ENCODE measurements at regions not wholly inside any gene's neighbourhood (a gene's known extent, or its start where the extent isn't known, plus 50 kb on each side); places are given as distances from the start of the nearest gene placed in this dataset.

DNA sequence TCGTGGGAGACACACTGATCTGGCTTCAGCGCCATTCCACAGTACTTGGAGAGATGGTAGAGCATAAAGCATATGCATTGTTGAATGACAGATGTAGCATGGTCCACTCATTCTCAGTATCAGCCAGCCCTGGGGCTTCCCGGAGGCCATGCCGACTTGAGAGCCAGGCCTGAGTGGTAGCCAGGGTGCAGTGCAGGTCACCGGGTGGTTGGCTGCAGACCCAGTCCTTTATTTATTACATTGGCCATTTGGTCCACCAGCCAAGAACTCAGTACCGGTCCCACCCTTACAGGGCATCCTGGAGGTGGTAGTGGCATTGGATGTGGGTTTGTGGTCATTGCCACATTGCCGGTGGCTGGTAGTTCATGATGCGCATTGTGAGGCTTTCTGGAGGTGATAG lies 121.6 kb upstream of the RTL1 start:
- Histone ChIP-seq H3K27me3 (ENCODE audit: insufficient read depth, low read length) (no peaks in the 10 kb centered on the region), H3K9me3 (ENCODE audit: insufficient read depth, low read depth, low read length) (peaks cover 13% of the 10 kb centered on the region; the same call in 1 of the 2 replicates)

DNA sequence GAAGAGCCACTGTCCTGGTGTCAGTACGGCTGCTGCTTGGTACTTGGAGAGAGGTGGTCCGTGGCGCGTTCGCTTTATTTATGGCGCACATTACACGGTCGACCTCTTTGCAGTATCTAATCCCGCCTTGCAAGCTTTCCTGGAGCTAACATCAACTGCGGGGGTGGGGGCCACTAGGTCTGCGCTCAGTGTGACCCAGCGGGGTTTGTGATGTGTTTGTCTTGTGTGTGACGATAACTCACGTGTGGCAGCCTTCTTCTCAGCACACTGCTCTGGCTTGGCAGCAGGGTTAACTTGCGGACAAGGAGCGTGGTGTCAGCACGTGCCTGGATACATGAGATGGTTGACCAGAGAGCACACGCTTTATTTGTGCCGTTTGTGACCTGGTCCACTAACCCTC lies 122.2 kb upstream of the RTL1 start:
- Histone ChIP-seq H3K4me3 (ENCODE audit: low read length) (no peak overlapping the region), H3K9ac (ENCODE audit: low read depth, low read length) (no peak overlapping the region), H3K27ac (ENCODE audit: low read depth, low read length) (no peak overlapping the region), H3K36me3 (ENCODE audit: insufficient read depth, low read length) (no peaks in the 10 kb centered on the region), H3K27me3 (ENCODE audit: insufficient read depth, low read length) (no peaks in the 10 kb centered on the region), H3K9me3 (ENCODE audit: insufficient read depth, low read depth, low read length) (peaks cover 13% of the 10 kb centered on the region; the same call in 1 of the 2 replicates), H3K4me1 (ENCODE audit: insufficient read depth, low read length) (no peaks in the 10 kb centered on the region)
- 96% methylated on average over 19 of the region's 19 CpGs for WGBS

More for the DNA sequence above, 121.6 kb upstream of the RTL1 start:
- 96% methylated on average over 8 of the region's 8 CpGs for WGBS
- no peak overlapping the region for H3K9ac ChIP-seq (ENCODE audit: low read depth, low read length)
- no peaks in the 10 kb centered on the region for H3K4me1 ChIP-seq (ENCODE audit: insufficient read depth, low read length)
- no peaks in the 10 kb centered on the region for H3K36me3 ChIP-seq (ENCODE audit: insufficient read depth, low read length)
- H3K4me3 ChIP-seq (ENCODE audit: low read length): no peak overlapping the region
- no peak overlapping the region for H3K27ac ChIP-seq (ENCODE audit: low read depth, low read length)

DNA sequence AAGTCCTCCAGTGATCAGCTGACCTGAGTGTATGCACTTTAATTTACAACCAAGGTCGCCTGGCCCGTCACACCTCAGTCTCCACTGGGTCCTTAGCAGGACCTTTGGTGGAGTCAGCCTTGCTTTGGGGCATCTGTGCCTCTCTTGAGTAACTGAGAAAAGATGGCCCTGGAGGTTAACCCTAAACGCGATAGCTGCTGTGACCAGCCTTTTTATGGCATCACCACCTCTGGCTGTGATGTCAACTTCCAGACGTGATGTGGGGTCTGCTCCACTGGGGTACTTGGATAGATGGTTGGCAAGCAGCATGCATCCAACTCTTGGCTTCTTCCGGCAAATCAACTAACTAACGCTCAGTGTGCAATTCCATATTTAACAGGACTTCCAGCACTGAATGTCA lies 122.8 kb upstream of the RTL1 start:
- Histone ChIP-seq H3K4me3 (ENCODE audit: low read length) (no peak overlapping the region), H3K4me1 (ENCODE audit: insufficient read depth, low read length) (no peaks in the 10 kb centered on the region), H3K36me3 (ENCODE audit: insufficient read depth, low read length) (no peaks in the 10 kb centered on the region), H3K27me3 (ENCODE audit: insufficient read depth, low read length) (no peaks in the 10 kb centered on the region), H3K27ac (ENCODE audit: low read depth, low read length) (no peak overlapping the region), H3K9me3 (ENCODE audit: insufficient read depth, low read depth, low read length) (peaks cover 13% of the 10 kb centered on the region; the same call in 1 of the 2 replicates), H3K9ac (ENCODE audit: low read depth, low read length) (no peak overlapping the region)
- 96% methylated on average over 7 of the region's 7 CpGs for WGBS

DNA sequence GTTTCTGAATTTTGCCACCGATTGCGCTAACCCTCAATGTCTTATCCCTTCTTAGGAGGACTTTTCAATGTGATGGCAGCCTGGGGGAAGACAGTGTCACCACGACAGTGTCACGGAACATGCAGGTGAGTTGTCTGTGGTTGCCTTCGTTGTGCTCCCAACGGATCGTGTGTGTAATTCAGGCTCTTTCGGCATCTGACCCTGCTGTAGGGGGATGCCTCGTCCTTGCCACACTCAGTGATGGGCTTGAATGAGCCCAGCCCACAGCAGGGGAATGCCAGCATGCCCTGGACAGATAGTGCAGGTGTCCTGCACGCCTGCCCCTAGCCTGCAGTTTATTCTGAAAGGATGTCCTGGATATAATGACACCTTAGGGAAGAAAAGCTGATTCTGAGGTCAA lies 123.8 kb upstream of the RTL1 start:
- peaks cover 13% of the 10 kb centered on the region; the same call in 1 of the 2 replicates for H3K9me3 ChIP-seq (ENCODE audit: insufficient read depth, low read depth, low read length)
- no peaks in the 10 kb centered on the region for H3K4me1 ChIP-seq (ENCODE audit: insufficient read depth, low read length)
- H3K36me3 ChIP-seq (ENCODE audit: insufficient read depth, low read length): no peaks in the 10 kb centered on the region
- no peak overlapping the region for H3K27ac ChIP-seq (ENCODE audit: low read depth, low read length)
- H3K27me3 ChIP-seq (ENCODE audit: insufficient read depth, low read length): no peaks in the 10 kb centered on the region
- no peak overlapping the region for H3K4me3 ChIP-seq (ENCODE audit: low read length)
- WGBS: 93% methylated on average over 10 of the region's 10 CpGs
- no peak overlapping the region for H3K9ac ChIP-seq (ENCODE audit: low read depth, low read length)

DNA sequence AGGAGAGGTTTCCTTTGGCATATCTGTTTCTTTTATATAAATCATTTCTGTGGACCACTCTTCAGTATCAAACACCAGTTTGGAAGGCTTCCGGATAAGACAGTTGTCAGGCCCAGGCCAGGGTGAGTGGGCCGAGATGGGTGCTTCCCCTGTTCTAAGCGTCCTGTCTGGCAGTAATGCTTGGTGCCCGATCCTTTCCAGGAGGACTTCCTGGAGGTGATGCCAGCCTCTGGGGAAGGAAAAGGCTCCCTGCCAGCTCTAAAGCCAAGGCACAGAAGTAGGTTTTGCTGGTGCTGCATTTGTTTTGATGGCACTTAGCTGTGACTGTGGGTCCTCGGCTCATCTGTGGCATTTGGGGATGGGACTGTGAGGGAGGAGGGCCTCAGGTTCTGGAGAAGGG lies 124.4 kb upstream of the RTL1 start:
- 94% methylated on average over 5 of the region's 5 CpGs for WGBS
- Histone ChIP-seq H3K36me3 (ENCODE audit: insufficient read depth, low read length) (no peaks in the 10 kb centered on the region), H3K4me3 (ENCODE audit: low read length) (no peak overlapping the region), H3K9ac (ENCODE audit: low read depth, low read length) (no peak overlapping the region), H3K9me3 (ENCODE audit: insufficient read depth, low read depth, low read length) (peaks cover 13% of the 10 kb centered on the region; the same call in 1 of the 2 replicates), H3K27ac (ENCODE audit: low read depth, low read length) (no peak overlapping the region), H3K4me1 (ENCODE audit: insufficient read depth, low read length) (no peaks in the 10 kb centered on the region), H3K27me3 (ENCODE audit: insufficient read depth, low read length) (no peaks in the 10 kb centered on the region)

DNA sequence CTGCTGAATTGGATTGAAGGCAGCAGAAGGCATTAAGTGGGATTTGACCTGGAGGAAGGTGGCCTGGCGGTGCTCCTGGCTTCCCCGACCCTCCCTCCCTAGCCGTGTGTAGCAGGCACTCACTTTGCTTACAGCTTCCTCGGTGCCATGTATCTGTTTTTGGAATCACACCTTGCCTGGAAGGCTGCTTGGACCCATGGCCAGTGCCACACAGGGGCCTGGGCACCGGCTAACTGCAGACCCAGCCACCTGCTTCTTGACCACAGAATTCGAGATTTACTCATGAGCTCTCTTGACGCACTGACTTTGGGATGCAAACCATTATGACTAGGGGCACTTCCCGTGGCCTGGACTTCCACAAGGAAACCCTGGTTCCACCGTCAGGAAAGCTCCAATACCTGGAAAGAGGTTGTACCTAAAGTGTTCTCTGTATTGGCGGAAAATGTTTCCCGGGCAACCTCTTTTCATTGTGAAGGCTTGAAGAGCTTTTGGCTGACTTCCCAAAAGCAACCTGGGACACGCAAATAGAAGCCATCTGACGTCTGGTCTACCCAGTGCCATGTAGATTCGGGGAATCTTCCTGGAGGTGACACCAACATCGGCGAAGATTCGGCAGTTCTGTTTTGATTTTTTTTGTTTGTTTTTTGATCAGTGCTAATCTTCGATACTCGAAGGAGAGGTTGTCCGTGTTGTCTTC lies 125.6 kb upstream of the RTL1 start:
- H3K9me3 ChIP-seq (ENCODE audit: insufficient read depth, low read depth, low read length): peaks cover 2% of the 10 kb centered on the region; the same call in 1 of the 2 replicates
- no peaks in the 10 kb centered on the region for H3K27me3 ChIP-seq (ENCODE audit: insufficient read depth, low read length)
- H3K4me3 ChIP-seq (ENCODE audit: low read length): no peak overlapping the region
- WGBS: 96% methylated on average over 20 of the region's 20 CpGs
- no peak overlapping the region for H3K9ac ChIP-seq (ENCODE audit: low read depth, low read length)
- no peaks in the 10 kb centered on the region for H3K36me3 ChIP-seq (ENCODE audit: insufficient read depth, low read length)
- H3K27ac ChIP-seq (ENCODE audit: low read depth, low read length): no peak overlapping the region
- H3K4me1 ChIP-seq (ENCODE audit: insufficient read depth, low read length): no peaks in the 10 kb centered on the region

DNA sequence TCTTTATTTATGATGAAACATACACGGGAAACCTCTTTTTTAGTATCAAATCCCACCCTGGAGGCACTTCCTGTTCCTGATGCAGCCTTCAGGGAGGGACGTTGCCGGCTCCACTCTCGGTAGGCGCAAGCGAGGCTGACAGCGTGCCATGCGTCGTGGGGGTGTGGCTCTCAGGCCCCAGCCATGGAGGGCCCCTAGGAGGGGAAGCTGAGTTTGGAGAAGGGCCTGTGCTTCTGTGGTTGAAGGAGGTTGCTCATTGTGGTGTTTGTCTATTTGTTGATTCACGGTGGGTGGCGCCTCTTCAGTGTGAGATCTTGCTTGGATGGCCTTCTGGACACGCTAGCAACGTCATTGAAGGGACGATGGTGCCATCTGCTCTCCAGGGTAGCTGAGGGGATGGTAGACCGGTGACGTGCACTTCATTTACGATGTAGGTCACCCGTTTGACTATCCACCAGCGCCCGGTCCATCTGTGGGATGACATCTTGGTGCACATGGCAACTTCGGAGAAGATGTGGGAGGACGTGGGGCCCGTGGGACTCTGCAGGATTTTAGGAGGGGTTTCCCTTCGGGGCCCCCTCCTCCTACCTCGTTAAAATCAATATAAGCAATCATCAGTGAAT lies 126.3 kb upstream of the RTL1 start:
- no peaks in the 10 kb centered on the region for H3K27me3 ChIP-seq (ENCODE audit: insufficient read depth, low read length)
- 96% methylated on average over 25 of the region's 25 CpGs for WGBS
- no peaks in the 10 kb centered on the region; the same call in 1 of the 2 replicates for H3K9me3 ChIP-seq (ENCODE audit: insufficient read depth, low read depth, low read length)
- no peaks in the 10 kb centered on the region for H3K36me3 ChIP-seq (ENCODE audit: insufficient read depth, low read length)
- no peak overlapping the region for H3K4me3 ChIP-seq (ENCODE audit: low read length)
- H3K4me1 ChIP-seq (ENCODE audit: insufficient read depth, low read length): no peaks in the 10 kb centered on the region
- H3K27ac ChIP-seq (ENCODE audit: low read depth, low read length): no peak overlapping the region
- H3K9ac ChIP-seq (ENCODE audit: low read depth, low read length): no peak overlapping the region

DNA sequence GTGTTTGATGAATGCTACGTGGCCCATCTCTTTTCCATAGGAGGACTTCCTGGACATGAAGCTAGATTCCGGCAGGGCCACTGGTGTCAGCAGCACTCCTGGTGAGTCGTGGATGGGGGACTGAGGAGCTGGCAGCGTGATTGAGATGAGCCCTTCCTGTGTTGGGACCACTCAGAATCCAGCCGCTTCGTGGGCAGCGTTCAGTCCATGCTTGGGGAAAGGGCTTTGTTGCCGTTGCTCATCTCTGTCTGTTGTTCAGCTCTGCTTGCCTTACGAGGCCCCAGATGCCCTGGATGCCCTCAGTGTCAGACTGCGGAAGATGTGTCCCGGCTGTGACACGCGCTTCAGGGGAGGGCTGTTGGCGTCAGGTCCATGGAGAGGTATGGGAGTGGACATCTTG lies 127.1 kb upstream of the RTL1 start:
- WGBS: 96% methylated on average over 14 of the region's 14 CpGs
- Histone ChIP-seq H3K4me1 (ENCODE audit: insufficient read depth, low read length) (no peaks in the 10 kb centered on the region), H3K9ac (ENCODE audit: low read depth, low read length) (no peak overlapping the region), H3K27me3 (ENCODE audit: insufficient read depth, low read length) (no peaks in the 10 kb centered on the region), H3K9me3 (ENCODE audit: insufficient read depth, low read depth, low read length) (no peaks in the 10 kb centered on the region; the same call in 1 of the 2 replicates), H3K36me3 (ENCODE audit: insufficient read depth, low read length) (no peaks in the 10 kb centered on the region), H3K4me3 (ENCODE audit: low read length) (no peak overlapping the region), H3K27ac (ENCODE audit: low read depth, low read length) (no peak overlapping the region)

DNA sequence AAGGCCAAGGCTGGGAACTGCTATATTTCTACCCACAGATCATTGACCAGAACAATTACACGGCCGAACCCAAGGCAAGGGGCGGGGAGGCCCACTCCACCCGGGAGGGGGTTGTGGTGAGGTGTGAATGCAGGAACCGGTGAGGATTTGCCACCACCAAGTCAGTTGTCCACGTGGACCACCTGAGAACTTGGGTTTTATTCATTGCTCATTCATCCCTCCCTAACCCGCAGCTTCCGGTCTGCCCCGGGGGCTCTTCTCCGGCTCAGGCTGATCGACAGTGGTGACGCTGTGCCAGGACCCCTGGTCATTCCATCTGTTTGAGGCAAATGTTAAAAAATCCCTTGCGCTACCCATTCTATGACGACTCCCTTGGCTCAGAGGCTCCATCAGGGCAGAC lies 127.7 kb upstream of the RTL1 start:
- Histone ChIP-seq H3K9ac (ENCODE audit: low read depth, low read length) (no peak overlapping the region), H3K4me1 (ENCODE audit: insufficient read depth, low read length) (no peaks in the 10 kb centered on the region), H3K27me3 (ENCODE audit: insufficient read depth, low read length) (no peaks in the 10 kb centered on the region), H3K36me3 (ENCODE audit: insufficient read depth, low read length) (no peaks in the 10 kb centered on the region), H3K27ac (ENCODE audit: low read depth, low read length) (no peak overlapping the region), H3K4me3 (ENCODE audit: low read length) (no peak overlapping the region), H3K9me3 (ENCODE audit: insufficient read depth, low read depth, low read length) (no peaks in the 10 kb centered on the region; the same call in 1 of the 2 replicates)
- WGBS: 90% methylated on average over 14 of the region's 14 CpGs

DNA sequence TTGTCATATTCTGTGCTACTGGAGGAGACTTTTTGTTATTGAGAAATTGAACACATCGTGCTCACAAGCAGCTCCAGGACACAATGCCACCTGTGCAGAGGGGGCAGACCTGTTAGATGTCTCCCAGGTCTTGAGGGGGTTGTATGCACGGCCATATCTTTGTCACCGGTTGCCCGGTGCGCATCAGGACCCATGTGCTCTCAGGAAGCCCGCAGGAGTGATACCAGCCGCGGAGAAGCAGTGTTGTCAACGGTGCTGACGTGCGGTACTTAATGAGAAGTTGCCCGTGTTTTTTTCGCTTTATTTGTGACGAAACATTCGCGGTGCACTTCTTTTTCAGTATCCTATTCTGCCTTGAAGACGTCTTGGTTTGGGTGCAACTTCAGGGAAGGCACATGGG lies 128.2 kb upstream of the RTL1 start:
- Histone ChIP-seq H3K27ac (ENCODE audit: low read depth, low read length) (no peak overlapping the region), H3K4me3 (ENCODE audit: low read length) (no peak overlapping the region), H3K9me3 (ENCODE audit: insufficient read depth, low read depth, low read length) (no peaks in the 10 kb centered on the region), H3K36me3 (ENCODE audit: insufficient read depth, low read length) (no peaks in the 10 kb centered on the region), H3K4me1 (ENCODE audit: insufficient read depth, low read length) (no peaks in the 10 kb centered on the region), H3K9ac (ENCODE audit: low read depth, low read length) (no peak overlapping the region), H3K27me3 (ENCODE audit: insufficient read depth, low read length) (no peaks in the 10 kb centered on the region)
- WGBS: 96% methylated on average over 17 of the region's 17 CpGs

DNA sequence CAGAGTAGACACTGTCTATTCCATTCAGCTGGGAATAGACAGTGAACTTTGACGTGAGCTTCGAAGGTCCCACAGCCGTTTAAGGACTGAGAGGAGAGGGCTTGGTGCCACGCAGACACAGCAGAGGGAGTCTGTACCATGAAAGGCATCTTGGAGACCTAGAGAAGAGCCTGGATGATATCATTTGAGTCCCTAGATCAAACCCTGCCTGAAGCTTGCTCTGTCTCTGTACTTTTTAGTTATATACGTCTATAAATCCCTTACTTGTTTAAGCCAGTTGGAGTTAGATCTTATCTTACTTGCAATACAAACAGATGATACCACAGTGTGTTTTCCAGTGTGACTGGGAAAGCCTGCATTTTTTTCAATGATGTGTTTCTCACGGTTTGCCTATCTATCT lies 128.9 kb upstream of the RTL1 start:
- Histone ChIP-seq H3K27ac (ENCODE audit: low read depth, low read length) (no peak overlapping the region), H3K9ac (ENCODE audit: low read depth, low read length) (no peak overlapping the region), H3K4me3 (ENCODE audit: low read length) (no peak overlapping the region), H3K4me1 (ENCODE audit: insufficient read depth, low read length) (no peaks in the 10 kb centered on the region), H3K9me3 (ENCODE audit: insufficient read depth, low read depth, low read length) (no peaks in the 10 kb centered on the region), H3K27me3 (ENCODE audit: insufficient read depth, low read length) (no peaks in the 10 kb centered on the region), H3K36me3 (ENCODE audit: insufficient read depth, low read length) (no peaks in the 10 kb centered on the region)
- 96% methylated on average over 6 of the region's 6 CpGs for WGBS
